ENCODE measurements at regions not wholly inside any gene's neighbourhood (a gene's known extent, or its start where the extent isn't known, plus 50 kb on each side); places are given as distances from the start of the nearest gene placed in this dataset.
"Not testable (repeated sequence)": the region's sequence is repeated elsewhere in the genome, so short reads cannot be mapped to it uniquely, and the experiment has no call there.

DNA sequence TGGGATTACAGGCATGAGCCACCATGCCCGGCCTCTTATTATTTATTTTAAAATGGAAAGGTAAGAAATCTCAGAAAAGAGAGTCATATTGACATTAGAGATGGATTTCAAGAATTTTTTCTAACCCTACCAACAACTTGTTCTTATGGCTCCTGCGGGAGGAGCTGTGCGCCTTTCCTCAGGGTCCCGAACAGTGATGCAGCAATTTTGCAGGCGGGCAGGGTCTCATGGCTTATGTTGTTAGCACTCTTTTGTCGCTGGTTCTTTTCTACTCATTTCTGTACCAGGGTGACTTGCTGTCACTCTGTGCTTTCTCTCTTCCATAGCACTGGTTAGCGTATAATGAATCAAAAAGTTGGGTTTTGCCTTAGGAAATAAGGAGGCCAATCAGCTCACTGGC, 148.8 kb upstream of the DLGAP1 start:
- no peak for DNase-seq

DNA sequence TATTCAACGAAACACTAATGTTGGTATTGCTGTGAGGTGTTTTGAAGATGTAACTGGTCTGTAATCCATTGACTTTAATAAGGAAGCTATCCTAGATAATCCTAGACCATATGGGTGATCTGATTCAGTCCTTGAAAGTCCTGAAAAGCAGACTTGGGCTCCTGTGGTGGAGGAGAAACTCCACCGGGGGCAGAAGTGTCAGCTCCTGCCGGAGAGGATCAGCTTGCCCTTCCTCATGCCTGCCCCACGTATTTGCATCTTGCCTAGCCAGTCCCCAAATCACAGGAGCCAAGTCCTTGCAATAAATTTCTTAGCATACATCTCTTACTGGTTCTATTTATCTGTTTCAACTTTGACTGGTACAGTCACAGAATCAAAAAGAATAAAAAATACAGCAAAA, 144.2 kb upstream of the DLGAP1 start:
- DNase-seq = no peak

DNA sequence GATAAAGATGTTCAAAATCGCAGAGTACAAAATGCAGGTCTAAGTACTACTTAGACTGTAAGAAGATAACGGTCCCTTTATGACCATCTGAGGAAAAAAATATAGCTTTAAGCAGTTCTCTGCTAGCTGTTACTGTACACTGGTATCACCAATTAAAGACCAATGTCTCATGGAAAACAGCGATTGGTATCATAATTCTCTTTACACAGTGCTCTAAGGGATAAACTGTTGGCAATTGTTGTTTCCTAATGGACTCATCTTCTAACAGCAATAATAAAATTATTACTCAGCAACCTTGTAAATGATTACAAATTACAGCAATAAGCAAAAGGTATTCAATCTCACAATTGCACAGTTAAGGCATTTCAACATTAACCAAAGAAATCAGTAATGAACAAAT, 142.2 kb upstream of the DLGAP1 start:
- DNase-seq = no peak

DNA sequence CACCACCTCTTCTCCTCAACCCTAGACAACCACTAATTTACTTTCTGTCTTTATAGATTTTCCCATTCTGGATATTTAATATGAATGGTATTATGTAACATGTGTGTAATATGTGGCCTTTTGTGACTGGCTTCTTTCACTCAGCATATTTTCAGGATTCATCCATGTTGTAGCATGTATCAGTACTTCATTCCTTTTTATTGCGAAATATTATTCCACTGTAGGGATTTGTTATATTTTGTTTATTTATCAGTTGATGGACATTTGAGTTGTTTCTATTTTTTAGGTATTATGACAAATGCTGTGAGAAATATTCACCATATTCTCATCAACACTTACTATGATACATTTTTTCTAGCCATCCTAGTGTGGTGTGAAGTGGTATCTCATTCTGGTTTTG, 138.8 kb upstream of the DLGAP1 start:
- no peak for DNase-seq

DNA sequence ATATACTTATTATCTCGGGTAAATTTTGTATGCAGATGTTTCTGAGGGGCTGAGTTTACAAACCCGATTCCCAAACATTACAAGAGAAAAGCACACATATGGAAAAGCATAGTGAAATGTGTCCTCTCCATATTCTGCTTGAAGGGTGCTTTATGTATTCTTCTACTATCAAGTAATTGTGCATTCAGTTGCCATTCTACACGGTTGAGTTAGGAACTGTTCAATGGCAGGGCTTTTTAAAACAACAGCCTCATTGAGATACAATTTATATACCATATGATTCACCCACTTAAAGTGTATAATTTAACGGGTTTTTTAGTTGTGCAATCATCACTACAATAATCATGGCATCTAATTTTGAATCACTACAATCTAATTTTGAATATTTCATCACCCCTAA, 138.4 kb upstream of the DLGAP1 start:
- no peak for DNase-seq

DNA sequence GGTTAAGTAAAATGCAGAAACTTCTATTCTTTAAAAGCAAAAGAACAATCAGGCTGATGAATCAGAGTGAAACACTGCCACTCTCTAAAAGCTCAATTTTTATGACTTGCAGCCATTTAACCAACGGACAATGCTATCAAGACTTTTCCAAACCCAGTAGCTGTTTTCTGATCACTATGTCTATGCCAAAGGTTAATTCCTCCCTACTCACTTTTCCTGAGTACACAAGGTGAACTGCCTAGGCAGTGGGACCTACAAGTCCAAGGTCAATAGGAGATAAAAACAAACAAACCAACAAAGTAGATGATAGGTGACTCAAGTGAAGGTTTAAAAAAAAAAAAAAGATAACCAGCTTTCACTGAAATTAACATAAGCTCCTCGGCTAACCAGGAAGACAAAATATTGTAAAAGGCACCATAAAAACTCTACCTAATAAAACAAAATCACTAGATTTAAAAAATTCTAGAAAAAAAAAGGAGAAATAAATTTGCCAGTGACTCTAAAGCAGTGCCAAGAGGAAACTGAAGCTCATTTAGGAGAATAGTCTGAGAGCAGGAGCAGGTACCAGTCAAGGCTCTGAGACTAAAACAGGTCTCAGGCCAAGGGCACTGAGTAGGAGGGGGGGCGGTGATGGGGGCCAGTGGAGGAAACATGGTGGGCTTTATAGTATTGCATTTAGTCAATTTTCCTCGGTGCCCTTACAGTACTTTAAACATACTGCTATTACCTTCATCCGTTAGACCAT, 134.1 kb upstream of the DLGAP1 start:
- DNase-seq = no peak

DNA sequence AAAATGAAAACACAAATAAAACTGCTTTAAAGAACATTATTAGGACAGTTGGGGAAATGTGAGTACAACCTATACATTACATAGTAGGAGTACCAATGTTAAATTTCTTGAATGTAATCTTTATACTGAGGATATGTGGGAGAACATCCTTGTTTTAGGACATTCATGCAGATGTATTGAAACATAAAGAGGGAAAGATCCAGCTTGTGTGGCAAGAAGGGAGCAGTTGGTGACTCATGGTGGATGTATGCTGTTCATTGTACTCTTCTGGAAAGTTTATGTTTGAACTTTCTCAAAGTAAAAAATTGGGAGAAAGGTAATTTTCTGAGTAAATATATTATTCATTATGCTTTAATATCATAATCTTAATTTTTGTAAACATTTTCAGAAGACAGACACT, 132.1 kb upstream of the DLGAP1 start:
- DNase-seq = no peak

DNA sequence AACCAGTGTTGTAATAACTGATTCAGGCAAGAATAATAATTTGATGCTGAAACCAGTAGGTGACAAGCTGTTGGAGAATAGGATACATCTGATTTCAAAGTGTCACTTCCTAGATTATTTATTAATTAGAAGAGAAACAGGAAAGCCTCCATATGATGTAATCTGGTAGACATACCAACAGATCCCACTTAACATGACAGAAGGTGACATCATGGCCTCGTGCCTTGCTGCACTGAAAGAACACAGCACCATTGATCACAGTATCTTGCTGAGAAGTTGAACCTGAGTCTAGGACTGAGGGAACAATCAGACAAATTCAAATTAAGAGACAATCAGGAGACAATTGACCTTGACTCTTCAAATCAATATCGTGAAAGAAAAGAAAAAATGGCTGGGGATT, 131.6 kb upstream of the DLGAP1 start:
- DNase-seq = no peak

DNA sequence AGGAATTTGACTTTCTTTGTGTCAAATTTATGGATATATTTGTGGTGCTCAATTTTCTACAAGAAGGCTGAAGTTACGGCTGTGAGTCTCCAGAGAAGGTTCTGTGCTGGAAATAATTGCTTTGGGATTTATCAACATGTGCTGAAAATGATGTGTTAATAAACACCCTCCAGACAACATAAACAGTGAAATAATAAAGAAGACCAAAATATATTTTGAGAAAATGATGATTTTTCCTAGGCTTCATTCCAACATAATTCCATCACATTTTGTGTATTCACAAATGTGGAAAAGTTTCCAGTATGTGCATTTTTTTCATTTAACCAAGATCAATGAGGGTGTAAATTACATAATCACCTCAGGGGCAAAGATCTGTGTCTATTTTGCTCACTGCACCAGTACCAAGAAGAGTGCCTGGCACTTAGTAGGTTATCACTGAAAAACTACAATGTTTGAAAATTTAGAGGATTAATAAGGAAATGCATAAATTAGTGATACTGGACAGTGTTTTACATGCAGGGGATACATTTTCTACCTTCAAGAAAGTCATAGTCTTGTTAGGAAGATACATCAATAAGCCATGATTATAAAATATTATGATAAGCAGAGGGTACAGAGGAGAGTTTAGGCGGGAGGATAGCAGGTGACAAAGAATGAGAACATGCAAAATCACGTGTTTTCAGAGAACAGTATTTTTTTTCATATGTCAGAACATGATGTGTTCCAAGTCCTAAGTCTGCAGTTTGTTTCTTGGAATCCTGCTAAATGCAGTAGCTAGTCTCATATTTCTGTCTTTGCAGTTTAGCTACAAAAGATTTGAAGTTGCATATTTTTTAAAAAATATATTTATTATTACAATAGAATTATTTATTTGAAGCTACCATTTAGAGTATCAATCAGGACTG, 127.6 kb upstream of the DLGAP1 start:
- DNase-seq = no peak

DNA sequence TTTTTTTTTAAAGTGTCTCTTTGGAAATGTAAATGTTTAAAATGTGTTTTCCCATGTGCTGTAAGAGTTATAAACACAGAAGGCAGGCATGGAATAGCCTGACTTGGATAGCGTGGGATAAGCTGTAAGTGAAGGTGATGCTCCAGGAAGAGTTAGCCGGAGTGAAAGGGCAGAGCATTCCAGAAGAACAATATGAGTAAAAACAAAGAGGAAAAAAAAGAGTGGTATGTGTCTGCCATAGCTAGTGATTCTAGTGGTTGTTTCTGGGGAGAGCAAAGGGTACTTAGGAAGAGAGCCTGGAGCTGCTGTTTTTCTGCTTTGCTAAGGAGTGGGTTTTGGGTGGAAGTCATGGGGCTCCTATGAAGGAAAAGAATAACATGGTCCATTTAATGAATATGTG, 126.9 kb upstream of the DLGAP1 start:
- DNase-seq = no peak

DNA sequence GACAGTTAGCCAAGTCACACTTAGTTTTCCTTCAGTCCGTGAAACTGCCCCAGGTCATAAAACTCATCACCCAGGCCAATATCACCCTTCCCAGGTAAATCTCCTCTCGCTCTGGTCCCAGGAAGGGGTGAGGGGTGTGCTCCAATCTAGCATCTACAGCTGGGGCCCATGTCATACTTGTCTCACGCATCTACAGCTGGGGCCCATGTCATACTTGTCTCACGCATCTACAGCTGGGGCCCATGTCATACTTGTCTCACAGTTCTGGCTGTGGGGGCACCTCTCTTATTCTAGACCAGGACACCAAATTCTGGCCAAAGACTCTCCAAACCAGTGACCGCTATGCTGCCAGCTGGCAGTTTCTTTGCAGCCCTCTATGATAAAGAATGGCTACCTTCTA, 123.3 kb upstream of the DLGAP1 start:
- no peak for DNase-seq

DNA sequence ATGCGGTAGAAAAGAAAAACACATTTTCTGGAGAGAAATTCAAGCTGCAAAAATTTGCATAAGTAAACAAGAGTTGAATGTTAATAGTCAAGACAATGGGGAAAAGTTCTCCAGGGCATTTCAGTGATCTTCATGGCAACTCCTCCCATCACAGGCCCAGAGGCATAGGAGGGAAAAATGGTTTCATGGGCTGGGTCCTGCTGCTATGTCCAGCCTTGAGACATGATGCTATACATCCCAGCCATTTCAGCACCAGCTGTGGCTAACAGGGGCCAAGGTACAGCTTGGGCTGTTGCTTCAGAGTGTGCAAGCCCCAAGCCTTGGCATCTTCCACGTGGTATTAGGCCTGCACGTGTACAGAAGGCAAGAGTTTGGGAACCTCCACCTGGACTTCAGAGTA, 118.6 kb upstream of the DLGAP1 start:
- no peak for DNase-seq

DNA sequence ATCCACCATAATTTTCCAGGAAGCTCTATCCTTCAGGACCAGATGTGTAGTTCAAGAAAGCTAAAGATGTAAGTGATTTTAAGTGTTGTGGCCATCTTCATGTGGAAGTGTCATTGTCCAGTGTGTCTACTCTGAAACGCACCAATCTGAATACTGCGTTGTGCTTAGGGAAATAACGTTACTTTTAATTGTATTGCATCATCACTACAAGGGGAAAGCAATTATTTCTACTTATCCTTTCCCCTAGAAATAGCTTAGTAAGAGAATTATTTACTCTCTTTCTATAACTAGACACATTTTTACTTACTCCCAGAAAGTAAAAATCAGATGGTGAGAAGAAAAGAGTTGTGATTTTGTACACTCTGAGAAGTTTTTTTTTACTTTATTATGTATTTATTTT, 102.4 kb upstream of the DLGAP1 start:
- DNase-seq = no peak

DNA sequence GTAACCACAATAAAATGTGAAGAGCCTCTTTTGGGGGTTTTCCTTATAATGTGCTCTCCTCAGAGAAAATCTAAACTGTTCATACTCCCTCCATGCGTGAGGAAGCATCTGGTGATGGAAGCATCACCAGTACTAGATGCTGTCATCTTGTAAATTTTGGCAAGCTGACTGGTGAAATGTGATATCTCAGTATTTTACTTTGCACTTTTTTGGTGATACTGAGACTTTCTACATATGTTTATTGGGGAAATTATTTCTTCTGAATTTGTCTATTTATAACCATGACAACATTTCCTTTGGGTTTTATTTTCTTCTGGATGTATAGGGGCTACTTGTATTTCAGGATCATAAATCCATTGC, 95.9 kb upstream of the DLGAP1 start:
- DNase-seq = no peak

DNA sequence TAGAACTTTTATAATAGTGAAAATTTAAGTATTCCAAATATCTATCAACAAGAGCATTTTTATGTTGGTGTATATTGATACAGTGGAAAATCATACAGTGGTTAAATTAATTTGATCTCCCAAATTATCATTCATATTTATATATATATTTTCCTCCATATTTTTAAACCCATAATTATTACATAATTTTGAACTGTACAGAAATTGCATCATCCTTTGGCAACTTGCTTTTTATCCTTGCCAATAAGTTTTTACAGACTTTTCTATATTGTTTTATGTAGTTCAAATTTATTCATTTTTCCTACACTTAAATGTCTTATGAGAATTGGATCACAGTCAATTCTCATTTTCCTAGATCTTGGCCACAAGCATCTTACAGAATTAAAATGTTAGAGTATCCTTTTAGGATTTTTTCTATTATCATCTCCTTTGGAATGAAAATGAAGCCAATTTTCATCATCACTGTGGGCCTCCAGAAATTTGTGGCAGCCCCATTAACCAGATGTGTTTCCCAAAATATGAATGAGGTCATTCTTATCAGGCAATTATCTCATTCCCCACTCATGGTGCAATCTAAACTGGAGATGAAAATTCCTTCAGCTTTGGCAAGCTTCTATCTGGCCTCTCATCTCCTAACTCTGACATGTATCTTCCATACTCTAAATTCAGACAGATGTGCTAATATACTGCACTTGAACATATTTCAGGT, 94.2 kb upstream of the DLGAP1 start:
- DNase-seq = no peak

DNA sequence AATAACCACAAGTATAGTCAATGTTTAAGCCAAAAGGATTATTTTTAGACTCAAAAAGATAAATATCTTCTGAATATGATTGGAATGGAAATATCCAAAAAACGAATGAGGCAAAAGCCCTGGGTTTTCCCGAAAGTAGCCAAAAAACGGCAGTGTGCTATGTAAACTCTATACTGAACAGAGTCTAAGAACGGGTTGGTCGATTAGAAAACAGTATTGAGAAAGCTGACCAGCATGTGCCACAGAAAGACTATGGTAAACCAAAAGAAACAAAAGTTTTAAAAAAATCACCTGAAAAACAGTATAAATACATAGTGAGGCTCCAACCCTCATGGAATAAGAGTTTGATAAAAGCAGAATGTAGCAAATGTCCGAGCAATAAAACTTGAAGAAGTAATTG, 92.0 kb upstream of the DLGAP1 start:
- no peak for DNase-seq

DNA sequence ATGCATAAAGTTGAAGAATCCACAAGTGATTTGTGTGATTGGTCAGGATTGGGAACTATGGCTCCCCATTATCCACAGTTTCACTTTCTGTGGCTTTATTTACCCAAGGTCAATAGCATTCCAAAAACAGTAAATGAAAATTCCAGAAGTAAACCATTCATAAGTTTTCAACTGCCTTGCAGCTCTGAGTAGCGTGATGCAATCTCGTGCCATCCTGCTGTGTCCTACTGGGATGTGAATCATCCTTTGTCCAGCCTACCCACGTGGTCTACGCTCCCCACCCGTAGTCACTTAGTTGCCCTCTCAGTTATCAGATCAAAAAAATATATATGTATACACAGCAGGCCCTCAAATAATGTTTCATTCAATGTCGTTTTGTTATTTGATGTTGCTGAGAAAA, 89.0 kb upstream of the DLGAP1 start:
- no peak for DNase-seq

DNA sequence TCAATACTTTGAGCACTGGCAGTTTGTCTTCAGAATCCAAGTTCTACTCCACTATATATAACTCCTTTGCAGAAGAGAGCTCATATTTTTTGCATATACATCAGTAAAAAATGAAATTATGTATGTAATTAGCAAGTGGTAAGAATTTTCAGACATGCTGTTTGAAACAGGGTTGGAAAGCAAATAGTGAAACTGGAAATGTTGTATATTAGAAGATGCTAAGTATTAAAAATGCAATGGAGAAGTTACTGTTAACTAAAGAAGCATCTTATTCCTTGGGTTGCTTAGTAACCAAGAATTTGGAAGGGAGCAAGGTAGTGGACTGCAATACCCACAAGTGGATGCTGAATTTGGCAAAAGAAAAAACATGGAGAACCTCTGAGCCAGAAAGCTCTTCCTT, 88.6 kb upstream of the DLGAP1 start:
- DNase-seq = no peak

DNA sequence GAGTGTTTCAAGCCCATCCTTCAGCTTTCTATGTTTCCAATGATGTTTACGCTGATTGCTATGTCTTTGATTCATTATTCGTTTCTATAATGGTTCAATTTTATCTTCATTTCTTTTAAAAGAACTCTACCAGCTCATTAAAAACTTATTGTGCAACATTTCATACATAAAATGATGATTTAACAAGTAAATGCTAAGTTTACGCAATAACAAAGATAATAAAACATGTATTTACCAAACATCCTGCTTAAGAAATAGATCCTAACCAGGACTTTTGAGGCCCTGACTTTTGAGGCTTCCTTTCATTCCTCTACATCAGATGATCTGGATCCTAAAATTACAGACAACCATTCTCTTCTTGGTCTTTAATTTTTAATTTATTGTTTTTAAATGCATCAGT, 86.5 kb upstream of the DLGAP1 start:
- DNase-seq = no peak

DNA sequence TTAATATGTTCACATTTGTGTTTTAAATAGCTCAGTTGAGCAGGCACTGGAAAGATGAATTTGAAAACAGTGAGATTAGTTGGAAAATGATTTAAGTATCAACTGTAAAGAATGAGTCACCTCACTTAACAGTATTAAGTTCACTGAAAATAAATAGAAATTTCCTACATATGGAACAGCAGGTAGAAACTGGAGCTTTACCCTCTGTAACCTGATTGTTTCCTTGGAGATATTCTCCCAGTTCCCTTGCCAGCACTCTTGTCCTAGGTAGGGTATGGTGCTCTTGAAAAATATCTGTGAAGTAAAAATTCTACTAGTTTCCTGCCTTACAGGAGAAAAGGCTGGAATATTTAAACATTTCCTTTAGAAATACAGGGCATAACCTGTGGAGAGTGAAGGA, 81.3 kb upstream of the DLGAP1 start:
- no peak for DNase-seq

DNA sequence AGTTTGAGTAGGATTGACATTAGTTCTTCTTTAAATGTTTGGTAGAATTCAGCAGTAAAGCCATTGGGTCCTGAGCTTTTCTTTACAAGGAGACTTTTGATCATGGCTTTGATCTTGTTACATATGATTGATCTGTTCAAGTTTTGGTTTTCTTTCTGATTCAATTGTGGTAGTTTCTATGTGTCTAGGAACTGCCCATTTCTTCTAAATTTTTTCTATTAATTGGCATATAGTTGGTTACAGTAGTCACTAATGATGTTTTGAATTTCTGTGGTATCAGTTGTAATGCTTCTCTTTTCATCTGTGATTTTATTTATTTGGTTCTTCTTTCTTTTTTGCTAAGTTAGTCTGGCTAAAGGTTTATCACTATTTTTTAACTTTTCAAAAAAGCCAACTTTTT, 73.3 kb upstream of the DLGAP1 start:
- DNase-seq = no peak

DNA sequence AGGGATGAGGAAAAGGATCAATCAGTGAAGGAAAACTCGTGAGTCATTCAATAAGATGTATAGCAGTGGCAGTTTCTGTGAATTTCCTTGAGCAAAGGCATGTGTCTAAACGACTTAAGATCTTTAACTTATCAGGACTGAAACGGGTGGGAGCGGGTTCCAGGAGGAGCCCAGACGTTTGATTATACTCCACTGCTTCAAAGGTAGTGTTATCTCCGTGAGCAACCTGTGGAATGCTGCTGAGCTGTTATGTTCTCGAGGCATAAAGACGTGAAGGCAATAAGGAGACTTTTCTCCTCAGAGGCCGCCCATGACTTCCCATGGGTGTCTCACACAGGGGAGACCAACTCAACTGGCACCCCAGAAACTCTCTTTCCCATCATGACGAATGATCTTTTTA, 72.7 kb upstream of the DLGAP1 start:
- not testable (repeated sequence) for DNase-seq

DNA sequence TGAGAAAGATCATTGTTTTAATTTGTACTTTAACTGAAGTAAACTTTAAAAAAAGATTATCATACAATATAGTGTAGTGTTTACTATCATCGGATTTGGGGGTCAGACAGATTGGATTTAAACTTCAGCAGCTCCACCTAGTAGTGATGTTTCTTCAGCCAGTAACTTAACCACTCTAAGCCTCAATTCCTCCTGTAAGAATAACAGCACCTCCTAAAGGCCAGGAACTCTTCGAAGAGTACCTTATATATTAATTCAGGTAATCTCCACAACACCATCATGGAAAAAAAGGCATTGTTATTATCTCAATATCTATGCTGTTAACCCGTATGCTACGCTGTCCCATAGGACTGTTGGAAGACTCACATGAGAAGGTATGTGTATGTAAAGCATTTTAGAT, 69.0 kb upstream of the DLGAP1 start:
- no peak for DNase-seq

DNA sequence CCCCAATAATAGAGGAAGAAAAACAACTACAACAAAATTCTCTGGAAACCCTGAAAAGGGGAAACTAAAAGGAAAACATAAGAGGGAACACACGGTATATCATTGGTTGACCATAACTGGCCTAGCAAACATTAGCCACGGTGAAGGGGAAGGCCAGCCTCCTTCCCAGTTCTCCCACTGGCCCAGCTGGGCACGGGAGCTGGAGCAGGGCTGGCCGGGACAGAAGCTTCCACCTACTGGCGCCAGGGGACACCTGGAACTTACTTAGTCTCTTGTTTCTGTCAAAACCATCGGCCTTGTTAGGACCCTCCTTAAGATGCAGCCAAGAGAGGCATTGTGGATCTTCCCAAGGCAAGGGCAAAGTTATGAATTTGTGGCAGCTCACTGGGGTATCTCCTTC, 56.1 kb upstream of the DLGAP1 start:
- DNase-seq = no peak

Measured in activated naive CD4-positive, alpha-beta T cell (primary cell).